NAMALWA (cell line): ENCODE measurements at regions not wholly inside any gene's neighbourhood (a gene's known extent, or its start where the extent isn't known, plus 50 kb on each side); places are given as distances from the start of the nearest gene placed in this dataset.
"Not testable (repeated sequence)": the region's sequence is repeated elsewhere in the genome, so short reads cannot be mapped to it uniquely, and the experiment has no call there.

Experiments used
- DNase-seq: peaks from one replicate; pipeline ENCODE4 v3.0.0-alpha.2; 2015; ENCODE audit warnings: low spot score

DNA sequence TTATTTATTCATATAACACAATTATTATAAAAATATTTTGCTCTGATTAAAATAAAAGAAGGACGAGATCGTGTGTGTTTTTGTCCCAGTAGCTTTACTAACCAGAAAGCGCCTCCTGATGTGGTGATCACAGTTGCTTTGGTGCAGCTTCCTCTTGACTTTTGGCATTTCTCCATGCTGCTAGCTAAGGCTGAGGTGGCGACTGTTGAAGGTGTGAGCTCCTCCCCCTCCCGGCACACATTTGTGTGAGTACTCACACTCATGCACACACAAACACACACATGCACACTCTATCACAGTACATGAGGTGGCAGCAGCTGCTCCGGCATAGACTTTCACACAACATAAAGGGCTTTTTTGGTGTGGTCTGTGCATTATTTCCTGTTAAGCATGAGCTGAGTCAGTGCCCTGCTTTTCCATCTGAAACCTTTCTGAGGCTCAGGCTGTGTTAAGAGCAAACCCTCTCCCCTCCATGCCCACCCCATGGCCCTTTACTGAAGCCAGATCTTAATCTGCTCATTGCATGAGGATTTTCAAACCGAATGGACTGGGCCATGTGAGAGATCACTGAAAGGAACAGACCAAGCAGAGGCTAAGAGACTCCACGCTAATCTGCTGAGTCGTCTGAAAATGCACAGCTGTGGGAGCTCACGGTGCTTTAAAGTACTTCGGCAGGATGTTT, 53.3 kb downstream of the FOXD4L1 start:
- peak; percentile 55 for DNase-seq

DNA sequence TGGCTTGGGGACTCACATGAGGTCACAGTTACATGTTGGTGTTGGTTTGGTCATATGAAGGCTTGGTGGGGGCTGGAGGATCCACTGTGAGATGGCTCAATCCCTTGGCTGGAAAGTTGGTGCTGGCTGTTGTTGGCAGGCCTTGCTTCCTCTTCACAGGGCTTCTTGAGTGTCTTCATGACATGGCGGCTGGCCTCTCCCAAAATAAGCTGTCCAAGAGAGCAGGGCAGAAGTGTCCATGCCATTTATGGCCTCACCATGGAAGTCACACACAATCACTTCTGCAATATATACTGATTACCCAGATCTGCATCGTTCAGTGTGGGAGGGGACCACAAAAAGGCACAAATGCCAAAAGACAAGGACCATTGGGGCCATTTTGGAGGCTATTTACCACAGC, 61.4 kb downstream of the FOXD4L1 start:
- not testable (repeated sequence) for DNase-seq

DNA sequence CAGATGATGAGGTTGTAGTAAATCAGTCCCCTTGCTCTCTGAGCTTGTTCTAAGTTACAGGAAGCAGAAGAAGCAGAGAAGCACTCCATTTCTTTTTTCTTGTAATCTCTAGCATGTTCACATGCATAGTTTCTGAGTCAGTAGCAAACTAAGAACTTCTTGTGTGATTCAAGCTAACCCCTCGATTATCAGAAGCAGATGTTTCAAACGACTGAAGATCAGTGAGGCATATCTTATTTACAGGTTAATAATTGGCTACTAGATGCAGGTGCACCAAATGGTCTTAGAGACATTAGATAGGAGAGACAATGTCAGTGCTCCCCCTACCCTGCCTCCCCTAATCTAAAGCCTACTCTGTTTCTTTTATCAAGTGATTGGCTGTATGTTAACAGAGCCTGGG, 64.2 kb downstream of the FOXD4L1 start:
- not testable (repeated sequence) for DNase-seq

DNA sequence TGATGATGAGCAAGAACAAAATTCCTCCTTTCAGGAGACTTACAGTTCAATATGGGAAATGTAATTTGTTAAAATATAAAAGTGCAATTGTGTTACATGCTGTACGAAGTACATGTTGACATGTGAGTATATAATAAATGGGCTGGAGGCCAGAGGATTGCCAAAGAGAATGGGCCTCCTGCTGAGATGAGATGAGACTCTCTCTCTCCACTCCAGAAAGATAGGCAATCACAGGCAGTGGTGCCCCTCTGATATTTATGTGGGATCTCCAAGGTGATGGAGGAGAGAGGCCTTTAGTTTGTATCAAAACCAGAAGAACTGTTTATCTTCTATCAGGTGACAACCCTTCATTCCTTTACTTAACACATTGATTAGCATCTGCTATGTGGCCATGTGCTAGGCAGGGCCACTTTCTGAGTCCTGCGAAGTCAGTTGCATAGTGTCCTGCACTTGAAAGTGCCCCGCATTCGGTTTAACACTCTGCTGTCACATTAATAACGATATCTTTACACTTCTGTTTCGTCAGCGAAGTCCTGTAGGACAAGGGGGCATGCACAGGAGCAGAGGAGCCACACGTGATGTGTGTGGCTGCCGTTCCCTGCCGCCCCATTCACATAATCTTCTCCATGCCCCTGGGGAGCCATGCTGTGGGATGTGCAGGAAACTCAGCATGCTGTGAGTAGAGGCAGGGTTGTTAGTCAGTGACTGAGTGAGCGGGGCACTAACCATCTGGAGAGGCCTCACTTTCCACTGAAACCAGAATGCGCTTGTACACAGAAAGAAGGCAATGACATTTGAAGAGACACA, 60.2 kb upstream of the RABL2A start:
- not testable (repeated sequence) for DNase-seq

DNA sequence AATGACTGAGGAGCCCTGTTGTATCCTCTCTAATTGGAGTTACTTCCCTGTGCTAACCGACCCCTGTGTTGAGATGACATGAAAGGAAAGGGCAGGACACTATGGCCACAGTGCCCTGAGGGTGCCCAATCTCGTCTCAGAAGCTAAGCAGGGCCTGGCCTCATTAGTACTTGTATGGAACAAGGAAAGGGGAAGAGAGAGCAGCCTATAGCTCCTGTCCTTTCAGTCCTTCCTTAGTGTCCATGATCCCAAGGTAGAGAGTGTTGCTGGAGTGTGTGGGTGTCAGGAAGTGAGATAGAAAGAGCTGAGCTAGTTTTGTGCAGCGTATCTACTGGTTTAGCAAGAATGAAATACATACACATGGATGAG, 59.6 kb upstream of the RABL2A start:
- not testable (repeated sequence) for DNase-seq

- DNase-seq: not testable (repeated sequence)
These were observed 58.8 kb upstream of the RABL2A start for GRCh38 chr2:113568231-113568630.

- not testable (repeated sequence) for DNase-seq
These were observed 57.0 kb upstream of the RABL2A start for GRCh38 chr2:113570082-113570481.

DNA sequence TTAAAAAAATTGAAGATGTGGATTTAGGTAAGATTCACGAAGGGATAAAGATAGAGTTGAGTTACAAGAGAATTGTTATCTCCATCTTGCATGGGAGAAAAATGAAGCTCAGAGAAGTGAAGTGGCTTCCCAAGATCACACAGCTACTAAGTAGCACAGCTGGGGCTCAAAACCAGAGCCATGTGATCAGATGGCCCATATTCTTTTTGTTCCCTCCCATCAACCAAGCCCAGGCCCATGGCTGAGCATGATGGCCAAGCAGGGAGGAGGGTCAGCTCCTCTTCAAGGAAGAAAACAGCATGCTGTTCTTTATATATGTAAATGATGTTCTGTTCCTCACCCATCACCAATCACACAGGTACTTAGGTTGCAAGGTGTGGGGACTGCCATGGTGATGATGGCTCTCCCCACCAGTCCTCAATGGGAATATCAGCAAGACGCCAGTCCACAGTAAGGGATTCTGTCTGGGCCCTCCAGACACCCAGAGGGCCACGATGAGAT, 56.5 kb upstream of the RABL2A start:
- DNase-seq: not testable (repeated sequence)

- DNase-seq: not testable (repeated sequence)
These were observed 55.5 kb upstream of the RABL2A start for GRCh38 chr2:113571482-113572068.

- DNase-seq: not testable (repeated sequence)
These were observed 51.3 kb upstream of the RABL2A start for GRCh38 chr2:113575721-113576120.

DNA sequence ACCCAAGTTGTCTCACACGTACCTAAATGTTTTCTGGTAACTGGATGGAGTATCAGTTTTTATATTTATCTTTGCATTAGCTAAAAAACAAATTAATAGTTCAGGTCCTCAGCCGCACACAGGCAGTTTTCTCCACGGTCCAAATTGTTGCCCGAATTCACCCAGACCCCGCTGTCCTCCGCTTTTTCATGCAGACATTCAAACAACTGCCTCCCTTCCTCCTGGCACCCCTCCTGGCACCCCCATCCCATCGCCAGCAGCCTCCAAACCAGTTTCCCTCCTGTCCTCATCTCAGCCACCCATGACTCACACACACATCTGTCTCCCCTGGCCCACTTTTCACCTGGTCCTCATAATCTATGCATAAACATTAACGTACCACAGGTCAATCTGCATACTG, 50.7 kb upstream of the RABL2A start:
- not testable (repeated sequence) for DNase-seq
